GM12878 (cell line): ENCODE measurements at regions not wholly inside any gene's neighbourhood (a gene's known extent, or its start where the extent isn't known, plus 50 kb on each side); places are given as distances from the start of the nearest gene placed in this dataset.

Source experiments
- ATF3 ChIP-seq: IDR thresholded peaks from 2 replicates; pipeline ENCODE4 v1.6.1; 2011; ENCODE audit warnings: low read depth, mild to moderate bottlenecking, low read length, moderate library complexity, borderline replicate concordance; ENCODE audit errors: extremely low read depth
- ATF7 ChIP-seq: fragments of 450-650 bp; IDR thresholded peaks from 2 replicates; pipeline ENCODE4 v1.6.1; 2016; ENCODE audit warnings: low read depth, mild to moderate bottlenecking
- BCLAF1 ChIP-seq: fragments of 450-650 bp; IDR thresholded peaks from 2 replicates; pipeline ENCODE4 v1.6.1; 2017; ENCODE audit warnings: antibody characterized with exemption, mild to moderate bottlenecking, moderate library complexity
- BRCA1 ChIP-seq: IDR thresholded peaks from 2 replicates; pipeline ENCODE4 v1.6.1; 2011; ENCODE audit warnings: low read depth, low read length, improper control_type of control experiment
- EED ChIP-seq: sonication (generic); IDR thresholded peaks from 2 replicates; pipeline ENCODE4 v1.6.1; 2016; ENCODE audit warnings: antibody characterized with exemption, low read depth
- IRF5 ChIP-seq: fragments of 450-650 bp; IDR thresholded peaks from 2 replicates; pipeline ENCODE4 v1.6.1; 2017; ENCODE audit warnings: borderline replicate concordance
- KAT2A ChIP-seq: conservative IDR thresholded peaks from 2 replicates; pipeline ENCODE4 v1.6.1; 2011; ENCODE audit warnings: low read depth, low read length; ENCODE audit not compliant: control insufficient read depth
- KDM1A ChIP-seq: fragments of 200-600 bp; sonication (generic); IDR thresholded peaks from 2 replicates; pipeline ENCODE4 v1.6.1; 2016; ENCODE audit warnings: borderline replicate concordance
- MYB ChIP-seq: fragments of 150-350 bp; IDR thresholded peaks from 2 replicates; pipeline ENCODE4 v1.6.1; 2014; ENCODE audit warnings: mild to moderate bottlenecking, low read depth, low read length, borderline replicate concordance
- MYC ChIP-seq: IDR thresholded peaks from 2 replicates; pipeline ENCODE4 v1.6.1; 2011; ENCODE audit warnings: mild to moderate bottlenecking, low read length, moderate library complexity, inconsistent platforms; ENCODE audit not compliant: insufficient read depth, insufficient replicate concordance, insufficient read length, severe bottlenecking
- TCF12 ChIP-seq: IDR thresholded peaks from 2 replicates; pipeline ENCODE4 v1.6.1; 2011; ENCODE audit warnings: low read depth, mild to moderate bottlenecking, low read length

- TF ChIP-seq BRCA1 (no peak), EED (no peak), ATF3 (no peak), ATF7 (no peak), MYB (no peak), KDM1A (no peak), KAT2A (no peak), TCF12 (no peak), BCLAF1 (no peak), IRF5 (no peak), MYC (no peak)
Measured at GRCh38 chr20:6863798-6864201, 96.3 kb downstream of the BMP2 start (continued).
